GM11168 (cell line): ENCODE measurements at regions not wholly inside any gene's neighbourhood (a gene's known extent, or its start where the extent isn't known, plus 50 kb on each side); places are given as distances from the start of the nearest gene placed in this dataset.

Experiments used
- in situ Hi-C: fragments of 300-500 bp; cut with MboI; formaldehyde crosslinking; loops from one replicate; pipeline ENCODE4 v1.12.0; 2022; ENCODE audit warnings: low sequenced_read_pairs; ENCODE audit not compliant: unreplicated experiment

DNA sequence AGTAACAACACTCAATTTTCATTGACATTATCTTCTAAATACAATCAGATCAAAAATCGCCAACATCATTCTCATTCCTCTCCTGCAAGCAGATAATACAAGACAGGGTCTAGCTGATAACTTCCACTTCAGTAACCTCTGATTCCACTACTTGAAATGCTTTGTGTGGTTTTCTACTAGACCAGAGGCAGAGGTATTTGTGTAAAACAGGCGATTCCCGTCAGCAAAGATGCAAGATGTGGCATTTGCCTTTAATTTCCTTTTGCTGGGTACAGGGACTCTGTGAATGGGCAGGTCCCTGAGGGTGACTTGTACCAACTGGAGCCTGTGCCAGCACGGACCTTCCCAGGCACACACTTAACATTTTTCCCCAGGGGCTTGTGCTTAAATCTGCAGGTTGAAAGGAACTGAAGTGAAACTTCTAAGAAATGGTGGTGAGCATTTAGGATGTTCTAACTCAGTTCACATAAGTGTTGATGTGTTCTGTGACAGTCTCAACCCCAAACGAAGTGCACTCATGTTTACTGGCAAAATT is 625.5 kb upstream of the WWC1 start:
- in situ Hi-C loops, result no loop called here

GRCh38 chr5:167671176-167671575 is 620.3 kb upstream of the WWC1 start:
- in situ Hi-C loops, result no loop called here

GRCh38 chr5:167673942-167674341 is 617.5 kb upstream of the WWC1 start:
- in situ Hi-C loops, result no loop called here

DNA sequence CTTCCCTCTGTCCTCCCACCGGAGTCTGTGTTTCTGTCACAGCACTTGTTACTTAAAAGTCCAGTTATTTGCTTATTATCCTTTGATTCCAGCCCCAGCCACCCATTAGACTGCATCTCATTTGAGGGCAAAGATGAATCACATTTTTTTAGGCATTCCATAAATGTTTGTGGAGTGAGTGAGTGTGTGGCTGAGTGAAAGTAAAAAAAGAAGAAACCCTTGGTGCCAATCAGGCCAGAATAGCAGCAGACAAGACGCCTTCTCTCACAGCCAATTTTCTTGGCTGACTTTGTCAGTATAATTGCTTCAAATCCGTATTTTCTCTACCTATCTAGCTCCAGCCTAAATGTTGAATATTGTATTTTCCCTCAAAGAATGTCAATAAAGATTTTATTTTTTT is 613.0 kb upstream of the WWC1 start:
- in situ Hi-C loops, result no loop called here

GRCh38 chr5:167684251-167684650 is 607.2 kb upstream of the WWC1 start:
- in situ Hi-C loops, result no loop called here

DNA sequence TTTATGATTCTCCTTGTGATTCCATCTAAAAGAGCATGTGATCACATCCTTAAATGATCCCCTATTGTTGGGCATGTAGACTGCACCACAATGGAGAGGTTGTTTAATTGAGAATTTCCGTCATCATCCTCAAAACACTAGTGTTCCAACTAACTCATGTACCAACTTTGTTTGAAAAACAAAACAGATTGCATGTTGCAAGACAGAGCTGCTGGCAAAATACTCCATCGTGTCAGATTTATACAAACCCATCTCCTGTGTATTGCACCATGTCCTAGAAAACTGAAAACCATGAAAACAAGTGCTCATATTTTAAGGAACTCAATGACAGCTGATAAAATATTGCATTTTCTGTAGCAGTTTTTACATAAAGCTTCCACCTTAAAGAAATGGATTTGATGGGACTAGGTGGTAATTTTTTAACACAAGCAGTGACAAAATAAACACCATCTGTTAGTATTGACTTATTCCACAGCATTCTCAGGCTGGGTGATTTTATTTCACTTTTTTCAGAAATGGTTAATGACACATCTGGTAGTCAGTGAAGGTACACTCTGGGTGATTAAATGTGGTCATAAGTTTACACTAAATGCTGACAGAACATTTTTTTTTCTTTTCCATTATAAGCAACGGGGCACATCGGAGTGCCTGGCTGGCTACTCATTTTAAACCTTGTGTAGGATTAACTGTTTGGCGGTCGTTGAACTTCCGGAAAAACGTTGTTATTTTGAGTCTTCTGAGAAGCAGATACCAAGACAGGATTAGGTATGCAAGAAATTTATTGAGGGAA is 602.9 kb upstream of the WWC1 start:
- in situ Hi-C loops, result no loop called here

GRCh38 chr5:167694325-167695147 is 596.9 kb upstream of the WWC1 start:
- in situ Hi-C loops, result no loop called here

DNA sequence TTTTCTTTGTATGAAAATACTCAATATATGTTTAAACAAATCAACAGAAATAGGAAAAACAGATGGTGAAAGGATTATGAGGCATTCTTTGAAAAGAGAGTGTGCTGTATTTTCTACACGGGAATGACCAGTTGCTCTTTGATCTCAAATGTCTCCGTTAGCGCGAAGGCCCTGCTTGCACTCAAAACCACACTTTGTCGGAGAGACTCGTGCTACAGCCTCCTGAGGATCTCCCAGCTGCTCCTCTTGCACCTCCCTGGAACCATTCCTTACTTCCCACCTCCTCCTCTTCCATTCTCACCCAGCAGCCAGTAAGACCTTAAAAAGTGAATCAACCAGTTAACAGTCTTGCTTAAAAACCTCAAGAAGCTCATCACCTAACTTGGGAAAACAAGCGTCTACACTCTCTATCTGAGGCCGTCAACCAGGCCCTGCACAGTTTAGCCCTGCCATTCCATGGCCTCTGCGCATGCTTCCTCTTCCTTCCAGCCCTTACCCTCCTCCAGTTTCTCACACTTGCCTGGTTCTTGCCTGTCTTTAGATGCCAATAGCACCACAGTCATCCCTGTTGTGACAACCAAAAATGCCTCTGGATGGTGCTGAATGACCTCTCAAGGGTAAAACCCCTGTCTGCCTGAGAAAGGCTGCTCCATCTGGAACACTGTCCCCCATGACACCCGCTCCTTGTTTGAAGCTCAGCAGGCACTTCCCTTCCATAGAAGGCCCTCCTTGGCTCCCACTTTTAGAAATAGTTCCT is 594.7 kb upstream of the WWC1 start:
- in situ Hi-C loops, result no loop called here

GRCh38 chr5:167699432-167699831 is 592.0 kb upstream of the WWC1 start:
- in situ Hi-C loops, result no loop called here

GRCh38 chr5:167701051-167701450 is 590.4 kb upstream of the WWC1 start:
- in situ Hi-C loops, result no loop called here

DNA sequence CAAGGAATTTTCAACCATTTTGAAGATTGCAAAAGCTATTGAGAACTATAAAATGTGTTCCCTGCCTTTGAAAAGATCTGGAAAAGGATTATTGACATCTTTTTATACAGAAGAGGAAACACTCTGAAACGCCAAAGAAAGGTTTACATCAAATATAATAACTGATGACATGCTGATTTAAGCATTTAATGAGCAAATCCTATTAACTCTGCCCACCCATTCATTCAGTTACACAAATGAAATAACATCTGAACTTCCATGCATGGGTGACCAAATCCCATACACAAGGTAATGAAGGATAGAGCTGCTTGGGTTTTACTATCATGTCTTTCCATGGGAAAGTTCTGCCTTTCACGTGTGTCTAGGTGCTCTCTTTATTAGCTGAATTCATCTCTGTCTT is 589.4 kb upstream of the WWC1 start:
- in situ Hi-C loops, result no loop called here

DNA sequence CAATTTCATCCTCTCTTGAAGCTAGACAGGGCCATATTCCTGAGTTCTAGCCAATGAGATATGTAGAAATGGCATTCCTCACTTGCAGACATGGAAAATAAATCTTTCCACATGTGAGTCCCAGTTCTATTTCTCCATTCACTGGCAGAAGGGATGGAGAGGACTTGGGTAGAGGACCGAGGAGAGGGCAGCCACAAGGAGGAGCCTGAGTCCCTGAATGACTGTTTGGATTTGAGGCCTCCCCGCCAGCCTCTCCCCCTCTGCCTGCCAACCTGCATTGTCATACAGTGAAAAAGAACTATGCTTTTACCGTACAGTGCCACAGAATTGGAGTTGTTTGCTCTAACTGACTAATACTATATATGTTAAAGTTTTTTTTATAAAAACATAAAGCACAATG is 583.0 kb upstream of the WWC1 start:
- in situ Hi-C loops, result no loop called here

DNA sequence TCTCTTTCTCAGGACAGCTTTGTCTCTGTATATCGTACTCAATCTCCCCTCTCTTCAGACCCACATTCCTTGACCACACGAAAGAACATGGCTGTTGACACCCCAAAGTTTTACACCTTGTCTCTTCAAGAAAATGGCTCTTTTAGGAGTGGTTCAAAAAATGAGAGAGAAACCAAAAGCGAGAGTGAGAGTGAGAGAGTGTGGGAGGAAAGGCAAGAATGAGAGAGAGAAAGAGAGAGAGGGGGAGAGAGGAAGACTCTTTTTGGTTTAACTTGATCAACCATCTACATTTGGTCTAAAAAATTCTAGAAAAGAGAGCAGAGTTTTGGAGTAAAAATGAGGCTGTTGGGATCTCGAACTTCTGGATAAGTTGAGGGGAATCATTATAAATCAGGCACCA is 581.8 kb upstream of the WWC1 start:
- in situ Hi-C loops, result no loop called here

GRCh38 chr5:167710444-167711073 is 580.9 kb upstream of the WWC1 start:
- in situ Hi-C loops, result no loop called here

DNA sequence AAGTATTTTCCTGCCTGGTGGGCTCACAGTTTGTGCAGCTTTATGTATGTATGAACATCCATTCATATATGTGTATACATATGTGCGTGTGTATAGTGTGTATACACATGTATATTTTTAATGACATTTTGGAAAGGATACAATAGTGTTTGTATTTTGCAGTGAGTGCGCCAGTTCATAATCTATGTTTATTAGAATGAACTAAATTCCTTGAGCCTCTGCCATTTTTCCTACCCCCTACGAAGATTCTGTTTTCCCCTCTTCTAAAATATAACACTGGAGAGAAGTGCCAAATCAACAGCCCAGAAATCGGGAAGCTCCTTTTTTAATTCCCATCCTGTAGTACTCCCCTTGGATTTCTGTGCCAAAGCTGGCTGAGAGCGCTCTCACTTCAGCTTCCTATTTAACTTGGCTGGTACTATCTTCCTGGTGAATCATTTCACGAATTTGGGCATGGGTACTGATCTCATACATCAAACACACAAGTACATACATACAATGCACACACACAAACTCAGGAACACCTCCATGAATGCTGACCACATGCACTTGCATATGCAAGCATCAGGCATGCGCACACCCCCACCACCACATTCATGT is 578.4 kb upstream of the WWC1 start:
- in situ Hi-C loops, result no loop called here

DNA sequence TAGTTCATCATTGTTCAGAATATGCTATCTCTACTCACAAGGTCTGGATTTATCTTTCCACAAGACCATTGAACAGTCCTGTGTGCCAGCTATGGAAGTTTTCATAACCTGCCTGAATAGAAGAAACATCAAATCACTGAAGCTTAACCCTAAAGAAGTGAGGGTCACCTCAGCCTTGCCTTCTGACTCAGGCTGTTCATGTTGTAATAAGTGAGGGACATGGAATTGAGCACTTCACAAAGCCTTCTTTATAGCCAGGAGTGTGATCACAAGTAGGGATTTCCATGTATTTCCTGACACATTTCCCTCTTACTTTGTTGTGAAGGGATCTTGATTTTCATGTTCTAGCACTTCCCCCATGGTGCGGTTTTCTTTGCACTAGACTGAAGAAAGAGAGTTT is 577.5 kb upstream of the WWC1 start:
- in situ Hi-C loops, result no loop called here

GRCh38 chr5:167716126-167716775 is 575.2 kb upstream of the WWC1 start:
- in situ Hi-C loops, result no loop called here

- in situ Hi-C loops, result no loop called here
Observed at GRCh38 chr5:167720259-167720658, 571.2 kb upstream of the WWC1 start.

- in situ Hi-C loops, result no loop called here
Observed at GRCh38 chr5:167720676-167721260, 570.7 kb upstream of the WWC1 start.
